Mesenchymal stem cell (in vitro differentiated cells and primary cell): ENCODE measurements at regions not wholly inside any gene's neighbourhood (a gene's known extent, or its start where the extent isn't known, plus 50 kb on each side); places are given as distances from the start of the nearest gene placed in this dataset.
"Not testable (repeated sequence)": the region's sequence is repeated elsewhere in the genome, so short reads cannot be mapped to it uniquely, and the experiment has no call there.

Experiments
- DNase-seq: peaks from one replicate; pipeline ENCODE4 v3.0.0-alpha.2; 2013
- H2AFZ ChIP-seq: one replicate; pipeline ENCODE4 v1.6.1; 2013; ENCODE audit warnings: low read depth, mild to moderate bottlenecking, control low read depth, inconsistent platforms, low read length, moderate library complexity
- H2AK5ac ChIP-seq: 2 replicates; pipeline ENCODE4 v1.6.1; 2013; ENCODE audit warnings: low read length, moderate library complexity, mild to moderate bottlenecking, inconsistent platforms; ENCODE audit not compliant: severe bottlenecking
- H2BK120ac ChIP-seq: one replicate; pipeline ENCODE4 v1.6.1; 2013; ENCODE audit warnings: low read depth, mild to moderate bottlenecking, inconsistent platforms, low read length, moderate library complexity
- H2BK12ac ChIP-seq, 2 experiments: one replicate each; pipeline ENCODE4 v1.6.1; 2013; ENCODE audit warnings: inconsistent platforms in 2 of 2, low read length in 2 of 2, mild to moderate bottlenecking in 2 of 2, moderate library complexity in 2 of 2, control low read depth in 1 of 2
- H2BK15ac ChIP-seq: one replicate; pipeline ENCODE4 v1.6.1; 2013; ENCODE audit warnings: mild to moderate bottlenecking, low read depth, inconsistent platforms; ENCODE audit not compliant: poor library complexity, severe bottlenecking
- H2BK5ac ChIP-seq: 2 replicates; pipeline ENCODE4 v1.6.1; 2013; ENCODE audit warnings: low read depth, mild to moderate bottlenecking, low read length, control low read depth, inconsistent platforms; ENCODE audit not compliant: poor library complexity, severe bottlenecking
- H3K14ac ChIP-seq, 2 experiments: one replicate each; pipeline ENCODE4 v1.6.1; 2013; ENCODE audit warnings: inconsistent platforms in 2 of 2, low read length in 2 of 2, control low read depth in 1 of 2, mild to moderate bottlenecking in 1 of 2, moderate library complexity in 1 of 2
- H3K18ac ChIP-seq, 2 experiments: one replicate each; pipeline ENCODE4 v1.6.1; 2013; ENCODE audit warnings: inconsistent platforms in 2 of 2, low read length in 2 of 2, control low read depth in 1 of 2, low read depth in 1 of 2, mild to moderate bottlenecking in 1 of 2
- H3K23ac ChIP-seq, 2 experiments: one replicate each; pipeline ENCODE4 v1.6.1; 2013; ENCODE audit warnings: inconsistent platforms in 2 of 2, low read length in 2 of 2, mild to moderate bottlenecking in 2 of 2, moderate library complexity in 2 of 2, control low read depth in 1 of 2
- H3K27ac ChIP-seq: 2 replicates; pipeline ENCODE4 v1.5.1; 2013; ENCODE audit warnings: mild to moderate bottlenecking, moderate library complexity, low read length, control low read depth, inconsistent platforms; ENCODE audit not compliant: poor library complexity, severe bottlenecking
- H3K27me3 ChIP-seq, 2 experiments: 2 replicates each; pipeline versions ENCODE4 v1.6.1 to v1.7.0; 2013; ENCODE audit warnings: low read length in 2 of 2, mild to moderate bottlenecking in 2 of 2, moderate library complexity in 2 of 2, control low read depth in 1 of 2, inconsistent platforms in 1 of 2; ENCODE audit not compliant: control insufficient read depth in 1 of 2, insufficient read depth in 1 of 2
- H3K36me3 ChIP-seq, 2 experiments: 2 replicates each; pipeline versions ENCODE4 v1.6.1 to v1.7.0; 2013; ENCODE audit warnings: low read length in 2 of 2, control low read depth in 1 of 2, inconsistent platforms in 1 of 2, low read depth in 1 of 2, mild to moderate bottlenecking in 1 of 2; ENCODE audit not compliant: insufficient read depth in 2 of 2, control insufficient read depth in 1 of 2
- H3K4ac ChIP-seq, 2 experiments: one replicate each; pipeline ENCODE4 v1.6.1; 2013; ENCODE audit warnings: inconsistent platforms in 2 of 2, low read length in 2 of 2, mild to moderate bottlenecking in 2 of 2, moderate library complexity in 2 of 2, control low read depth in 1 of 2, low read depth in 1 of 2
- H3K4me1 ChIP-seq: 2 replicates; pipeline ENCODE4 v1.6.1; 2013; ENCODE audit warnings: low read depth, low read length, control low read depth; ENCODE audit not compliant: control insufficient read depth, insufficient read depth
- H3K4me2 ChIP-seq: 2 replicates; pipeline ENCODE4 v1.6.1; 2013; ENCODE audit warnings: low read length, mild to moderate bottlenecking, inconsistent platforms; ENCODE audit not compliant: poor library complexity, severe bottlenecking
- H3K4me3 ChIP-seq, 2 experiments: 2 replicates each; pipeline versions ENCODE4 v1.5.1 to v1.7.0; 2013; ENCODE audit warnings: low read length in 2 of 2, mild to moderate bottlenecking in 2 of 2, control low read depth in 1 of 2, low read depth in 1 of 2; ENCODE audit not compliant: insufficient read depth in 1 of 2
- H3K79me1 ChIP-seq: replicated peaks from 2 replicates; pipeline ENCODE4 v1.6.1; 2013; ENCODE audit warnings: mild to moderate bottlenecking, control low read depth, low read length, inconsistent platforms; ENCODE audit not compliant: poor library complexity, severe bottlenecking
- H3K9ac ChIP-seq: 2 replicates; pipeline ENCODE4 v1.7.0; 2013; ENCODE audit warnings: mild to moderate bottlenecking, low read length, moderate library complexity
- H3K9me3 ChIP-seq: 2 replicates; pipeline ENCODE4 v1.7.0; 2013; ENCODE audit warnings: mild to moderate bottlenecking, low read length; ENCODE audit not compliant: control insufficient read depth
- H4K8ac ChIP-seq: one replicate; pipeline ENCODE4 v1.6.1; 2013; ENCODE audit warnings: inconsistent platforms, mild to moderate bottlenecking, low read length, moderate library complexity
- H4K91ac ChIP-seq: one replicate; pipeline ENCODE4 v1.6.1; 2013; ENCODE audit warnings: mild to moderate bottlenecking, low read length, inconsistent platforms
- WGBS: methylation state at CpG from one replicate; pipeline ENCODE4 v1.1.7; 2013; ENCODE audit warnings: mixed read lengths; 5-methylcytosine and 5-hydroxymethylcytosine counted together

GRCh38 chr4:187744911-187745310 is 250.7 kb upstream of the ZFP42 start:
- Histone ChIP-seq H2BK12ac (no peak overlapping the region), H2AFZ (no peak overlapping the region), H4K8ac (no peak overlapping the region), H3K27me3 (no peaks in the 10 kb centered on the region), H3K9me3 (peaks cover 28% of the 10 kb centered on the region), H3K14ac (no peak overlapping the region), H2BK120ac (no peak overlapping the region), H3K18ac (no peak overlapping the region), H3K36me3 (no peaks in the 10 kb centered on the region), H3K4ac (no peak overlapping the region), H2AK5ac (no peak overlapping the region), H2BK15ac (no peak overlapping the region), H4K91ac (no peak overlapping the region), H3K9ac (no peak overlapping the region), H3K27ac (no peak overlapping the region), H3K4me2 (no peak overlapping the region), H3K4me3 (no peak overlapping the region), H3K79me1 (no peaks in the 10 kb centered on the region), H3K23ac (no peak overlapping the region), H2BK5ac (no peak overlapping the region), H3K4me1 (no peaks in the 10 kb centered on the region)
- no peak for DNase-seq
- 87% methylated on average over 9 of the region's 10 CpGs for WGBS

- DNase-seq = not testable (repeated sequence)
- WGBS = 67% methylated on average over 1 of the region's 1 CpG
These were observed 244.9 kb upstream of the ZFP42 start for GRCh38 chr4:187750652-187751051.

GRCh38 chr4:187767158-187767557 is 228.4 kb upstream of the ZFP42 start:
- Histone ChIP-seq H3K23ac (no peak overlapping the region), H3K79me1 (no peaks in the 10 kb centered on the region), H3K14ac (no peak overlapping the region), H2BK12ac (no peak overlapping the region), H3K9ac (no peak overlapping the region), H3K4me3 (no peak overlapping the region), H3K9me3 (no peaks in the 10 kb centered on the region), H3K36me3 (no peaks in the 10 kb centered on the region), H2AK5ac (no peak overlapping the region), H4K8ac (no peak overlapping the region), H3K4me2 (no peak overlapping the region), H3K4ac (no peak overlapping the region), H4K91ac (no peak overlapping the region), H3K27ac (no peak overlapping the region), H2BK15ac (no peak overlapping the region), H2BK120ac (no peak overlapping the region), H2AFZ (no peak overlapping the region), H3K4me1 (no peaks in the 10 kb centered on the region), H2BK5ac (no peak overlapping the region), H3K27me3 (no peaks in the 10 kb centered on the region), H3K18ac (no peak overlapping the region)
- DNase-seq = no peak
- WGBS = 62% methylated on average over 3 of the region's 3 CpGs

More at GRCh38 chr4:187750652-187751051, 244.9 kb upstream of the ZFP42 start:
- not testable (repeated sequence) for H3K9ac ChIP-seq, H3K14ac ChIP-seq, H2AFZ ChIP-seq, H3K23ac ChIP-seq, H2BK15ac ChIP-seq, H2BK5ac ChIP-seq, H2BK12ac ChIP-seq, H4K91ac ChIP-seq, H3K4me1 ChIP-seq, H3K4me3 ChIP-seq, H2AK5ac ChIP-seq, H3K27me3 ChIP-seq, H3K4me2 ChIP-seq, H3K27ac ChIP-seq, H2BK120ac ChIP-seq, H3K18ac ChIP-seq, H3K36me3 ChIP-seq, H4K8ac ChIP-seq, H3K79me1 ChIP-seq, H3K4ac ChIP-seq
- H3K9me3 ChIP-seq = peaks cover 13% of the 10 kb centered on the region

GRCh38 chr4:187767687-187768086 is 227.9 kb upstream of the ZFP42 start:
- Histone ChIP-seq H4K91ac (no peak overlapping the region), H2BK5ac (no peak overlapping the region), H2BK12ac (no peak overlapping the region), H3K4me1 (no peaks in the 10 kb centered on the region), H3K23ac (no peak overlapping the region), H2AK5ac (no peak overlapping the region), H3K14ac (no peak overlapping the region), H3K9ac (no peak overlapping the region), H3K18ac (no peak overlapping the region), H3K9me3 (no peaks in the 10 kb centered on the region), H2BK120ac (no peak overlapping the region), H3K27ac (no peak overlapping the region), H3K4me2 (no peak overlapping the region), H2BK15ac (no peak overlapping the region), H3K4me3 (no peak overlapping the region), H4K8ac (no peak overlapping the region), H2AFZ (no peak overlapping the region), H3K4ac (no peak overlapping the region), H3K27me3 (no peaks in the 10 kb centered on the region), H3K36me3 (no peaks in the 10 kb centered on the region), H3K79me1 (no peaks in the 10 kb centered on the region)
- no peak for DNase-seq
